ENCODE measurements at regions not wholly inside any gene's neighbourhood (a gene's known extent, or its start where the extent isn't known, plus 50 kb on each side); places are given as distances from the start of the nearest gene placed in this dataset.

DNA sequence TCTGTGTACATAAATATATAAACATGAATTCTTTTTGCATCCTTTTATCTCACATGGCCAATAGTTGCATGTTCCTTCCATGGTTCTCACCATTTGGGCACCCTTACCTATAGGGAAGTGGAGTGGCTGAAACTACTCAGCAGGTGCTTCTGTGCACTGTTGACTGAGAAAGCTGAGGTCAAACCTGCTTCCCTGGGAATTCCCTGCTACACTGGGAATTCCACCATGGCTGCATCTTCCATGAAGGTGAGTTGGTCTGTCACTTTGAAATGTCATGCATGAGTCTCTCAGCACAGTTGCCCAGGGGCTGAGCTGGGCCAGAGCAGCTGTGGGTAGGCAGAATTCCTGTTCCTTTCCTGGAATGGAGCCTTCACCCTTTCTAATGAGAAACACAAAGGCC is 193.8 kb upstream of the PRSS16 start:
- TF ChIP-seq, protein P1, sequence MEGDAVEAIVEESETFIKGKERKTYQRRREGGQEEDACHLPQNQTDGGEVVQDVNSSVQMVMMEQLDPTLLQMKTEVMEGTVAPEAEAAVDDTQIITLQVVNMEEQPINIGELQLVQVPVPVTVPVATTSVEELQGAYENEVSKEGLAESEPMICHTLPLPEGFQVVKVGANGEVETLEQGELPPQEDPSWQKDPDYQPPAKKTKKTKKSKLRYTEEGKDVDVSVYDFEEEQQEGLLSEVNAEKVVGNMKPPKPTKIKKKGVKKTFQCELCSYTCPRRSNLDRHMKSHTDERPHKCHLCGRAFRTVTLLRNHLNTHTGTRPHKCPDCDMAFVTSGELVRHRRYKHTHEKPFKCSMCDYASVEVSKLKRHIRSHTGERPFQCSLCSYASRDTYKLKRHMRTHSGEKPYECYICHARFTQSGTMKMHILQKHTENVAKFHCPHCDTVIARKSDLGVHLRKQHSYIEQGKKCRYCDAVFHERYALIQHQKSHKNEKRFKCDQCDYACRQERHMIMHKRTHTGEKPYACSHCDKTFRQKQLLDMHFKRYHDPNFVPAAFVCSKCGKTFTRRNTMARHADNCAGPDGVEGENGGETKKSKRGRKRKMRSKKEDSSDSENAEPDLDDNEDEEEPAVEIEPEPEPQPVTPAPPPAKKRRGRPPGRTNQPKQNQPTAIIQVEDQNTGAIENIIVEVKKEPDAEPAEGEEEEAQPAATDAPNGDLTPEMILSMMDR (IDR thresholded peaks at IDR 0.05) = no peak
- TF ChIP-seq POLR2AphosphoS5 (IDR thresholded peaks at IDR 0.05; ENCODE audit: insufficient read depth in 1 of 2, low read depth in 1 of 2) (no peak), POLR2A (IDR thresholded peaks at IDR 0.05) (no peak)
